Stimulated activated CD4-positive, alpha-beta T cell treated with anti-CD3 and anti-CD28 coated beads, Interleukin-4, amount 100 ng/mL, for 24 hours (primary cell): ENCODE measurements at regions not wholly inside any gene's neighbourhood (a gene's known extent, or its start where the extent isn't known, plus 50 kb on each side); places are given as distances from the start of the nearest gene placed in this dataset.

Experiments used
- DNase-seq: peaks from one replicate; pipeline ENCODE4 v3.0.0-alpha.2; 2020

- DNase-seq: no peak
These were observed 330.2 kb downstream of the GLRX3 start for GRCh38 chr10:130466271-130466997.

- no peak for DNase-seq
These were observed 334.1 kb downstream of the GLRX3 start for GRCh38 chr10:130470286-130470685.

DNA sequence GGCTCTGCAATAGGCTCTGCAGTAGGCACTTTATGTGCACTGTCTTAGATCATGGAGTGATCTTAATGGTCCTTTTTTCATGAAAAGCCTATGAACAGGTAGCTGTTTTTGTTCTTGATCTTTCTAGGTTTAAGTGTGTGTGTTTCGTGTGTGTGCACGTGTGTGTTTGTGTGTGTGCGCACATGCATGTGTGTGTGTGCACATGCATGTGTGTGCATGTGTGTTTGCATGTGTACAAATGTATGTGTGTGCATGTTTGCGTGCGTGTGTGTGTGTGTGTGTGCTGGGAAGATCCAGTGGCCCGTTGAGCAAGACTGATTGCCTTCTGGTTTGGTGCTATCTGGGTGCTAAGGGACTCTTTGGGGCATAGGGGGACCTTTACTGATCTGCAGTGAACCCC, 334.8 kb downstream of the GLRX3 start:
- DNase-seq: no peak

- DNase-seq: no peak
These were observed 335.3 kb downstream of the GLRX3 start for GRCh38 chr10:130471486-130471885.

- no peak for DNase-seq
These were observed 336.0 kb downstream of the GLRX3 start for GRCh38 chr10:130472236-130472635.

DNA sequence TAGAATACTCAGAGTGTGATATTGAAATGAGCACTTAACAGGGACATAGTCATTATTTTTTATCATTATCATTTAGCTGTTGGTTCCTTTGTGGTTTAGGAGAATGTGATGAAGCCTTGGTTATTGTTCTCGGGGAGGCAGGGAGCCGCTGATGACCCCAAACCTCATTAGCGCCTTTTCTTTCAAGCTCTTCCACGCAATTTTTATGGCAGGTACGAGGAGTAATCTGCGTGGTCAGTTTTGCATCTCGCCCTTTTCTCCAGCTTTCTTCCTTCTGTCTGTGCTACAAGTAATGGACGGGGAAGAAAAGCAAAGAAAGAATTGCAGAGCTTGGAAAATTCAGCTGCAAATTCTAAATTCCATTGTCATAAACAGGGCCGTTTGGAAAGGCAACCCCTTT, 338.4 kb downstream of the GLRX3 start:
- DNase-seq: no peak

DNA sequence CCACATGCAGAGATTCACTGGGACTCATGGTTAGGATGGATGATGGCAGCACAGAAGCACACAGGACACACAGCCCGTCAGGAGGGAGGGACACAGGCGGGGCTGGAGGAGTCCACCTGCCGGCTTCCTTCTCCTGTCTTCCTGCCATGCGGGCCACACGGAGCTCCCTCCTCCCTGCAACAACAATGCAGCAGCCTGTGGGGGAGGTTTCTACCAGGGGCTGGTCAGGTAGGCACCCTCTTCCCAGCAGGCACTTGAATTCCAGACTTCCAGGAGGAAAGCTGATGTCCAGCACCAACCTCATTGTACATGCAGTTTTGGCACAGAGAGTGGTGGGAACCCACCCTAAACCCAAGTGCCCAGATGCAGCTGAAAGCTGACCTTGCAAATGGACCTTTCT, 341.2 kb downstream of the GLRX3 start:
- no peak for DNase-seq

DNA sequence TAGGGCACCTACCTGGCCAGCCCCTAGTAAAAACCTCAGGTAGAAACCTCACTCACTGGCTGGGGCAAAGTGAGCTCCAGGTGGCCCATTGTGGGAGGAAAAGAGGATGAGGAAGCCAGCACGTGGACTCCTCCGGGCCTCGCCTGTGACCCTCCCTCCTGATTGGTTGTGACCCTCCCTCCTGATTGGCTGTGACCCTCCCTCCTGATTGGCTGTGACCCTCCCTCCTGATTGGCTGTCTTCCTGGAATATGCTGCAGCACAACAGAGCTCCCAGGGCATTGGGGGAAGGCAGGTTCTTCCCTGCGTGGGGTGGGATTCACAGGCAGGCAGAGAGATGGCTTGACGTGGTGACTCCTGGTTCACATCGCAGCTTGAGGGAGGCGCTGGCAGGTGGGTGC, 343.0 kb downstream of the GLRX3 start:
- no peak for DNase-seq

- DNase-seq: no peak
These were observed 343.7 kb downstream of the GLRX3 start for GRCh38 chr10:130479926-130480325.

DNA sequence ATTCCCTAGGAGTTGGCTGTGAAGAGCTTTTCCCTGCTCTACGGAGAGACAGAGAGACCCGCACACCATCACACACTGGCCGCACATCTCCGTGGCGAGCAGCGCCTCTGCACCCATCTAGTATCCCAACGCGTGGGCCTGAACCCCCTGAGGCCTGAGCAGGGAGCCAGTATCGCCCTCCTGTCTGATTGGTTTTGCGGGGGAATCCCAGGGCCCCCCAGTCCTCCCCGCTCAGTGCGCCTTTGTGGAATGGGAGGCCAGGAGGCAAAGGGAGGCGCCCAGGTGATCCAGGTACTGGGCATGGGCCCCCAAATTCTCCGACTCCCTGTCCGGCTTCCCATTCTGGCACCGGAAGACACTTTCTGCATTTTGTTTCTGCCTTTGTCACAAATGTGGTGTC, 344.3 kb downstream of the GLRX3 start:
- no peak for DNase-seq

DNA sequence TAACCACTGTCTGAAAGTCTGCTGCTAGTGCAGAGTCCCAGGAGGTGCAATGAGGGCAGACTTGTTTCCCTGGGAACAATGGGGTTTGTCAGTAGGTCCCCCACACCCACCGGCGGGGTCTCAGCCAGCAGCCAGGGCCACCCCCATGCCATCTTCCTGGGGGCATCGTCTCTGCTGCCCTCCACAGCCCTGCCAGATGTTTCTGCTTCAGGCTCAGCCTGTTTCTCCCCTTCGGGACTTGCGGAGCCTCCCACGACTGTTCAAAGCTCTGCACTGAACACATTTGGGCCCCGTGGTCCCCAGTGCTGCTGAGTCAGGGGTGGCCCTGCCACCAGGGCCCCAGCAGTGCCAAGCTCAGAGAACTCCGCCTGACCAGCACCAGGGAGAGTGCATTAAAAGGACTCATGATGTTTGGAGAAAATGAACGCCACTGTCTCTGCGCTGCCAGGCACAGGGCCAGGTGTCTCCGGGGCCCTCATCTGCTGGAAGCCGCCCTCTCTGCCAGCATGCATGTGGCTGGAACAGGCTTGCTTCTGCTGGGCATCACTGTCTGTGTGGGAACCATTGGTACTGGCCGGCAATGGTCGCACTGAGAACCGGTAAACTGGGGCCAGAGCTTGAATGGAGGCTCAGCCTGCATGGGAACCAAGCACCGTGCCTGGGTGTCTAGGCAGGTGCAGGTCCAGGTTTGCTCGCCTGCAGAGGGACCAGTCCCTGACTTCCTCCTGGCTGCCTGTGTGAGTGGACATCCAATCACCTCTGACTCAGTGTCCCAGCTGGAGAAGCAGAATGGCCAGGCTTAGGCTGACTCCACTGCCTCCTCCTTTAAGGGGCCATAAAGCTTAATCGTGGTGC, 345.1 kb downstream of the GLRX3 start:
- no peak for DNase-seq

DNA sequence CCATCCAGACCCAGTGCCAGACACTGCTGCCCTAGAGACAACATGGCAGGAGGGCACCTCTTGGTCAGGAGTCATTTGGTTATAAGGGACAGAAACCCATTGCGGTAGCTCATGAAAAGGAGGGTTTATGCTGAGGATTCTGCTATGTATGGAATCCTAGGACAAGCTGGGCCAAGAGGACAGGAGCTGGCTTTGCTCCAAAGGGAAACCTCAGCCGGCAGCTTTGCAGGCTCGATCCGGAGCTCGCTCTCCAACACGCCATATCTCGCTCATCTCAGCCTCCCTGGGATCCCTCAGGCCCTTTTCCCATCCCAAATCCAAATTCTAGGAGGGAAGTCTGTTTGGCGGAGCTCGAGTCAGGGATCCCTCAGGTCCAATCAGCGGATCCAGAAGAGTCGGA, 345.7 kb downstream of the GLRX3 start:
- DNase-seq: no peak

- no peak for DNase-seq
These were observed 347.7 kb downstream of the GLRX3 start for GRCh38 chr10:130483691-130484467.

- DNase-seq: no peak
These were observed 348.4 kb downstream of the GLRX3 start for GRCh38 chr10:130484468-130485180.

DNA sequence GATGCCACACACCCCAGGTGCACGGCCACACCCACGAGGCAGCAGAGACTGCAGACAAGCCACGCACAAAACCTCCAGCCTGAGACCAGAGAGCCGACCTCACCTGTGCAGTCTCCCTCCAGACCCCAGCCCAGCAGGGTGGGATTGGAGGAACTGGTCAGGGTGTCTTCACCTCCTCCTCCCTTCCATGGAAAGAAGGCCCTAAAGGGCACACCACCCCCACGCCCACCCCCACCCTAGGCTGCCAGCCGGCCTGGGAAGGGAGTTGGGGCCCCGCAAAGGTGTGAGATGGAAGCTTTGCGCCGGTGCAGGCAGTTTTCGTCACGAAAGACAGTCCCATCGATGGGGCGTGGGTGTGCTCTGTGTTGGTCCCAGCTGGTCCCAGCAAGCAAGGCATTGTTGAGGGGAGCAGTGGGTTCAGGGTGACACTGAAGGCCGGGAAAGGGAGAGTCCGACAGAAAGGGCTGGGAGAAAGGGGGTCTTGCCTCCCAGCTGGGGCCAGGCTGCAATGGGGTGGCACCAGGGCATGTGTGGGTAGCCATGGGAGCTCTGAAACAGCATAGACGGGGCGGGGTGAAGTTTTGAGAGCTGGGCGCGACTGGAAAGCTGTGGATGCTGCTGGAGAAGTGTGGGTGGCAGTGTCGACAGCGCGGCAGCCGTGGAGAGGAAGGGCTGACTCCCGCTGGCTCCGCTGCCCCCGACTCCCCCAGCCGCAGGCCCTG, 349.2 kb downstream of the GLRX3 start:
- DNase-seq: no peak

DNA sequence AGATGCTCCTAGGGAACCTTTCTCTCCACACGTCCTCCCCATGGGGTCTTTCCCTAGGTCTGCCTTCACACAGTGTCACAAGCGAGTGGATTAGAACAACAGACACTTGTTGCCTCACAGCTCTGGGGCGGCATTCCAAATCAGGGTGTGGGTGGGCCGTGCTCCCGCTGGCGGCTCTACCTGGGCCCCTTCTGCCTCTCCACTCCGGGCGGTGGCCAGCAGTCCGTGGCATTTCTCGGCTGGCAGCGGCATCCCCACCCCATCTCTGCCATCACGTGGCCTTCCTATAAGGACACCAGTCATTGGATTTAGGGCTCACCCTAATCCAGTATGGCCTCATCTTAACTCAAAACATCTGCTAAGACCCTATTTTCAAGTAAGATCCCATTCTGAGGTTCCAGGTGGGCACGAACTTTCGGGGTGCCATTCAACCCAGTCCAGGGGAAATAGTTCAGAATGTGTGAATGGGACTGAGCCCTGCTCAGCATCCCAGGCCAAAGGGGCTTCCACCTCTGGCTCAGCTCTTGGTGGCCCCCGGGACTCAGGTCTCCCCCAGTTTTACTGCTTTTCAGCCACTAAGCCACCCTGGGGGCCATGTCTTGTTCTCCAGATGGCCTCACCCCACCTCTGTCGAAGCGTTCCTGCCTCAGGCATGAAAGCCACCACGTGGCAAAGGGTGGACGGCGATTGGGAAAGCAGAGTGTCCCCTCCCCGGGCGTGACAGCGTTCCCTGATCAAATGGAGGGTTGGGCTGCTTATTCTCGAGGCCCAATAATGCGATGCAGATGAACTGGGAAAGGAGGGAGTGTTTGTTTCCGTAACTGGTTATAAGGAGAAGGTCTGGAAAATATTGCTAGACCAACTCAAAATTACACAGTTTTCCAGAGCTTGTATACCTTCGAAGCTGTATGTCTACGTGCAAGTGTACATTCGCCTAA, 350.0 kb downstream of the GLRX3 start:
- no peak for DNase-seq

- no peak for DNase-seq
These were observed 350.7 kb downstream of the GLRX3 start for GRCh38 chr10:130486906-130487305.

DNA sequence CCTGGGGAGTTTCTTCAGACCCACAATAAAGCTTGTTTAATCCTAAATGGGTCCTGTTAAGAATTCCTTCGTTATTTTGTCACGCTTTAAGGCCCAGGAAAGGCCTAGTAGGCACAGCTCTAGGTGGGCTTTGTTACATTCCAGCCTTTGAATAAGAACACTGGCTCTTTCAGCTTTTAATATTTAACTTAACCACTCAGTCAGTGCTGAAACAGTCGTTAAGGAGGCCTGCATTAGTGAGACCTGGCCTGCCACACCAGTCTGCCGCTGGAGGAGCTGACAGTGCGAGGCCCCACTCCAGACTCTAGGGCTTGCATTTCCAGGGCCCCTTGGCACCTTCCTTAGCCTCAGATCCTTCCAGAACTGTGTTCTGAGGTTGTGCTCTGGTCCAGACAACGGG, 351.4 kb downstream of the GLRX3 start:
- DNase-seq: no peak

GRCh38 chr10:130489891-130490290, 353.7 kb downstream of the GLRX3 start:
- DNase-seq: no peak

DNA sequence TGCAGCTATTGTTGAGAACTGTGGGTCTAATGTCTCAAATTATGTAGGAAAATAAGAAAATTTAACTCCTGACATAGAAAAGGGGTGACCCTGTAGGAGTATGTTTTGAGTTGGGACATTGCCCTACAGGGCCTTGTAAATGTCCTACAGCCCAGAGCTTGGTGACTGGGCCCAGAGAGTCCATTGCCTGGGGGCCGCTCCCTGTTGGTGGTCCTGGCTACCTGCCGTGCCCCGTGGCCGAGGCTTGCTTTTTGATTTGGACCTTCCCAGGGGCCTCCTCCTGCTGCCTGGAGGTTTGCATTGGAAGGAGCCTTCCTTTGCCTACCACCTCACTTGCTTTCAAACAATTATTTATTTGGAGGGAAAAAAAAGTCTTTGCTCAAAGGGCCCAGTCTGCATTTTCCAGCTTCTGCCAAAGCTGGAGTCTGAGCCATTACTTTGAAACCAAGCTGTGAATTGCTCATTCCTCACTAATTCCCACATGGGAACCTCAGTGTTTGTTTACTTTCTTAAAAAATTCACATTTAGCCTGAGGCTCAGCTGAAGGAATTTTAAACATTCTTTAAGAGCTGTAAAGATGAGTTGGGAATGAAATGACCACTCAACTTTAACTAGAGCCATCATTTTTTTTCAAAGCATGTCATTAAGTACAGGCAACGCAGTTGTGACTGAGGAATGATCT, 355.0 kb downstream of the GLRX3 start:
- DNase-seq: no peak

DNA sequence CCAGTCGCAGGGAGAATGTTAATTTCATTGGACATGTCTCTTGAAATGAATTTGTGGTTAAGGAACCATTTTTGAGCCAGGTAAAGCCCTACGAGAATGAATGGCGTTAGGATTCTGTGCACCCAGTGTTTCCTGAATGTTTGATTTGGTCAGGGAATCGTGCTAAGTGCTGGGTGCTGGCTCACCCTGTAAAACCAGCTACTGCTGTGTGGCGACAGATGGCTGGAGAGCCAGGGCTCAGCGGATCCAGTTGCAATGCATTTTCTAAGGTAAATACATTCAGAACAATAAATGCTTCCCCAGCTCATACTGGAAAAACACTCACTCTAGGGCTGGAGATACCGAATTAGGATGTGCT, 355.5 kb downstream of the GLRX3 start:
- no peak for DNase-seq
